Retina (tissue), 1 donor: ENCODE measurements at regions not wholly inside any gene's neighbourhood (a gene's known extent, or its start where the extent isn't known, plus 50 kb on each side); places are given as distances from the start of the nearest gene placed in this dataset.

Experiments
- DNase-seq: peaks from one replicate; pipeline ENCODE4 v3.0.0-alpha.2; 2016

- no peak for DNase-seq
These were observed 117.8 kb upstream of the SPRED2 start for GRCh38 chr2:65550246-65550645.

DNA sequence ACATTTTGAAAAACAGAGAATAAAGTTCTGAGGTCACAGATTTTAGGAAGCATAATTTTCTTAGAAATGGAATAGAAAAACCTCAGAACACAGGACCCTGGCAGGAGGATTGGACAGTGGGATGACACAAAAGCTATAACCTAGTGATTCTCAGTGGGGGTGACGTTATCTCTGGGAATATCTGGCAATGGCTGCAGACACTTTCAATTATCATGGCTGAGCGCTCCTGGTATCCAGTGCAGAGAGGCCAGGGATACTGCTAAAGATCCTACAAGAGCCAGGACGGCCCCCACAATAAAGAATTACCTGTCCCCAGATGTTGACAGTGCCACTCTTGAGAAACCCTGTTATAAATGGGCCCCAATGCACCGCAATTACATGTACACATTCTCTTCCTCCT lies 117.2 kb upstream of the SPRED2 start:
- peak; percentile 61 for DNase-seq

GRCh38 chr2:65549257-65549627 lies 116.8 kb upstream of the SPRED2 start:
- no peak for DNase-seq

GRCh38 chr2:65548576-65549256 lies 116.3 kb upstream of the SPRED2 start:
- no peak for DNase-seq

GRCh38 chr2:65548064-65548463 lies 115.7 kb upstream of the SPRED2 start:
- no peak for DNase-seq

DNA sequence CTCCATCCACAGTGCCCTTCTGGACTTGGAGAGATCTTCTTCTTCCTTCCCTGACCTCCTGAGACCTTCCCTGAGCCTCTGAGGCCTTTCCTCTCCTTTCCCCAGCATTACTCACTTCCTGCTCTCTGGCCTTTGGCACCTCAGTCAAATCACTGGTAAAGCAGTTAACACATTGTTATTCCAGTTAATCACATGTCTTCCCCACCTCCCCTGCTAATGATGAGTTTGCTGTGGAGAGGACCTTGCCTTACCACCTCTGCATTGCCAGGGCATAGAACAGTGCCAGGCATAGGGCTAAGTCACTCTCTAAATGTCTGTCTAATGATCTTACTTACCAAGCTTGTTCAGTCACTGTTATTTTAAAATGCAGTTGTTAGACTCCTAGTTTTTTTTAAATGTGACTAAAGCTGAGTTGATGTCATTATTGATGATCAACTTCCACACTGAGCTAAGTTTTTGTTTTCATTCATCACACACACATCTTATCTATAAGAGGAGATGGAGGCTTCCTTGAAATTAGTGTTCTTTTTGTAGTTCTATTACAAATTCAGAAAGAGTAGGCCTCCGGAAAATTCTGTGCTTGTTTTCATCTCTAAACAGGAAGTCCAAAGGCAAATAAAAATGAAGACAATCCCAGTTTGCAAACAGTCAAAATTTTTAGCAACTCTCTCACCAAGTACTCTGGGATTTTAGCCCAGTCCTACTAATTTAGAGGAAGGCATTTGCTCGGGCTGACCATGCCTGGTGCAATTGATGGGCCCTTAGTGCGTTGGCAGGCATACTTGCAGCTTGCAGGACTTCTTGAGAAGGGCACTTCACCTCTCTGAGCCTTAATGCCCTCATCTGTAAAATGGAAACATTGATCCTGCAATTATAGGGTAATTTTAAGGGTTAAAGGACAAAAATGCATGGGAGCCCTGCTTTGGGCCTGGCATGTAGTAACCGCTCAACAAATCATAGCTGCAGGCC lies 113.7 kb upstream of the SPRED2 start:
- no peak for DNase-seq

GRCh38 chr2:65541773-65542172 lies 109.4 kb upstream of the SPRED2 start:
- no peak for DNase-seq

GRCh38 chr2:65539633-65540032 lies 107.2 kb upstream of the SPRED2 start:
- DNase-seq = peak; percentile 45

GRCh38 chr2:65537651-65538385 lies 105.4 kb upstream of the SPRED2 start:
- DNase-seq = no peak

- no peak for DNase-seq
These were observed 104.2 kb upstream of the SPRED2 start for GRCh38 chr2:65536596-65536995.

- no peak for DNase-seq
These were observed 100.5 kb upstream of the SPRED2 start for GRCh38 chr2:65532937-65533336.

DNA sequence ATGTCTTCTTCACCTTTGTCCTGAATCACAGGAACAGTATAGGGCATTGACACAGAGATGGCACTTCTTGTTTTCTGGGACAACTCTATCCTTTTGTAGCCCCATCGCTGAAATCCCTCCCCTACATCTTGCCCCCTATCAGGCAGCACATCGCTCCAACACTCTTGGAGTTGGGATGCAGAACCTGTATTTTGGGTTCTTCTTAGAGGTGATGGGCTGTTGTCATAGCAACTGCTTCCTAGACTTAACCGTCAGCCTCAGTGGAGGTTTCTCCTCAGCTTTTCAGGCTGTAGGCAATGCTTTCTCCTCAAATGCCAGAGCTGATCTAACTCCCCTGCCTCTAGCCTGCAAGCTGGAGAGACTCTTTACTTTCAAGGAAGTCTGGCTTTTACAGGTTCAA lies 99.9 kb upstream of the SPRED2 start:
- DNase-seq = no peak

DNA sequence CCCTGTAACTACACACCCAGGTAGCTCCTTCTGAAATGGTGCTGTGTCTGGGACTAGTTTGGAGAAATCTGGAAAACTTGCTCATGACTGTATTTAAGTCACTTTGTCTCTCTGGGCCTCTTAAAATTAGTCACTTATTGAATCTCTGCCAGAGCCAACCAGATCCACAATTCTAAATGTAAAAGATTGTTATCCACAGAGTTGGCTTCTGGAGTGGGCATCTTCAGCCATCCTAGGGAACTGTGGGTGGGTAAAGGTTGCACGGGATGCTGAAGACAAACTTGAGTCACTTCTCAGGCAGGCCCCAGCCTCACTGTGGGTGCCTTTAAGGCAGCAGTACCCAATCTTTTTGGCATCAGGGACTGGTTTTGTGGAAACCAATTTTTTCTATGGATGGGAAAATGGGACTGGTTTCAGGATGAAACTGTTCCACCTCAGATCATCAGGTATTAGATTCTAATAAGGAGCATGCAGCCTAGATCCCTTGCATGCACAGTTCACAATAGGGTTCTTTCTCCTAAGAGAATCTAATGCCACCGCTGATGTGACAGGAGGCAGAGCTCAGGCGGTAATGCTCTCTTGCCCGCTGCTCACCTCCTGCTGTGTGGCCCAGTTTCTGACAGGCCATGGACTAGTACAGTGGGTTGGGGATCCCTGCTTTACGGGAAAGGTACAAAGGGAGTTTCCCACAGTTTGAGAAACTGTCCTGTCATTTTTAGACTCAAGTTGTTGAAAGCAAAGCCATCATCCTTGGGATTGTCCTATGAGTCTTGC lies 98.3 kb upstream of the SPRED2 start:
- DNase-seq = no peak

GRCh38 chr2:65529419-65529818 lies 97.0 kb upstream of the SPRED2 start:
- no peak for DNase-seq

- DNase-seq = no peak
These were observed 95.8 kb upstream of the SPRED2 start for GRCh38 chr2:65528241-65528574.

- no peak for DNase-seq
These were observed 95.2 kb upstream of the SPRED2 start for GRCh38 chr2:65527451-65528240.

GRCh38 chr2:65525616-65526231 lies 93.3 kb upstream of the SPRED2 start:
- no peak for DNase-seq

DNA sequence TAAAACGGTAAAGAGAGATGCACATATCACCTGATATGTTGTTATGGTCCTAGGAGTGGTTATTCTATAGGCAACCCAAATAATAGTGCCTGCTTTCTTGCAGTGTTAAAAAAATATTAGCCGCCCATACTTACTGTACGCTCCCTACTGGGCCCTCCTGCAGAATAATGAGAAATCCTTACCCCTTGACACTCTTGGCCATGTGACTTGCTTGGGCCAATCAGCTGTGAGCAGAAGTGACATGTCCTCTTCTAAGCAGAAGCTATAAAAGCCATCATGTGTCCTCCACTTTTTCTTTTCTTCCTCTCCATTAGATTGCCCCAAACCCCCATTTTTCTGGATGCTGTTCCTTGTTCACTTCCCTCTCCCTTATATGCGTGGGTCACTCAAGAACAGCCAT lies 90.5 kb upstream of the SPRED2 start:
- DNase-seq = no peak

DNA sequence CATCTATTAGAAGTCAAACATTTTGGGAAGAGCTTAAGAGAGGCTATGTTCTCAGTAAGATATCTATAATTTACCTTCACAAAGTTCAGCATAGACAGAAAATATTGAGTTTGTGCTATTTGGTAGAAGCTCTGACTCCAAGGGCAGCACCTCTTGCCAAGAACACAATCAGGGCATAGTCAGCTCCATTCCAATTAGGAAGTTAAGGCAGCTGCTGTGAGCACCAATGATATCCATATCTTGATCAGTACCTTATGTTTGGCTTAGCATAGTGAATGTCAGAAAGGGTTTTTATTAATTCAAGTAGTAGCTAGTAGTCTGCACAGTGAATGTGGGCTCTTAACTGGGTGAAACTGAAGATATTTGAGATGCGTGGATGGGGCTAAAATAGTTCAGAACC lies 86.4 kb upstream of the SPRED2 start:
- no peak for DNase-seq

GRCh38 chr2:65514555-65515195 lies 82.3 kb upstream of the SPRED2 start:
- no peak for DNase-seq

GRCh38 chr2:65512783-65513182 lies 80.4 kb upstream of the SPRED2 start:
- DNase-seq = no peak
